ENCODE measurements at regions not wholly inside any gene's neighbourhood (a gene's known extent, or its start where the extent isn't known, plus 50 kb on each side); places are given as distances from the start of the nearest gene placed in this dataset.

DNA sequence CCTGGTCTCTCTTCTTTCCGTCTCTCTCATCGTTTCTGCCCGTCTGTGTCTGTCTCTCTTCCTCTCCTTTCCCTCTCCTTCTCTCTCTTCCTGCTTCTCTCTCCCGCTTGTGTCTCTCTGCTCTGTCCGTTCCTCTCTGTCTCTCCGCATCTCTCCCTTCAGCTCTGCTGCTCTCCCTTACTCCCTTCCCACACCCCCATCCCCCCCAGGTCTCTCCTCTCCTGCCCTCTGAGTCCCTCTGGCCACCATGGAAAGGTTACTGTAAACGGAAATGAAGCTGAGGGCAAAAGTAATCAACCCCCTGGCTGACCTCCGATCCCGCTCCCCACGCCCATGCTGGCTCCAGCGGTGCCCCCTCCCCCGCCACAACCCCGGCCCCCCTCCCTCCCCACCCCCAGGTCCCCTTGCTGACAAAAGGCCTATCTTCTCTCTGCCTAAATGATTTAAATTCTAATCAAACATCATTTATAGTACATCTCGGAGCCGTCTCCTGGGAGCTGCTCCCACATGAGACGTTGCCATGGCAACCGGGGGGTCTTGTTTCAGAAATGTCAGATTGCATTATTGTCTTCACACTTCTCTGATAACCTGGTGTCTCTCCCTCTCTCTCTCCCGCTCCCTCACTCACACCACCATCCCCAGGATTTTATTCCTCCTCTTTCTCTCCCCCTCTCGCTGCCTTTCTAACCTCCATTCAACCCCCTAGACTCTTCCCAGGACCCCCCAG, 203.8 kb downstream of the RBM19 start:
- TF ChIP-seq EZH2 (IDR thresholded peaks at IDR 0.05; ENCODE audit: borderline replicate concordance, low read length) (no peak), CTCF (IDR thresholded peaks at IDR 0.05; ENCODE audit: low read length) (no peak)
- Histone ChIP-seq H3K79me2 (ENCODE audit: insufficient read depth, low read length) (no peaks in the 10 kb centered on the region), H2AFZ (ENCODE audit: low read length) (no peak overlapping the region)

GRCh38 chr12:113759135-113759534, 207.0 kb downstream of the RBM19 start:
- H3K9ac ChIP-seq (ENCODE audit: low read length), result no peak overlapping the region
- TF ChIP-seq CTCF (IDR thresholded peaks at IDR 0.05; ENCODE audit: low read length), result no peak
- TF ChIP-seq EZH2 (IDR thresholded peaks at IDR 0.05; ENCODE audit: borderline replicate concordance, low read length), result no peak
- no peak overlapping the region for H2AFZ ChIP-seq (ENCODE audit: low read length)
- H3K4me1 ChIP-seq (ENCODE audit: insufficient read depth, low read length, severe bottlenecking), result no peaks in the 10 kb centered on the region
- no peaks in the 10 kb centered on the region for H3K36me3 ChIP-seq (ENCODE audit: insufficient read depth, low read length)
- H3K9me3 ChIP-seq (ENCODE audit: low read length), result no peaks in the 10 kb centered on the region
- no peak overlapping the region for H3K4me2 ChIP-seq (ENCODE audit: low read length)
- H3K9me2 ChIP-seq (ENCODE audit: low read depth, low read length), result no peaks in the 10 kb centered on the region
- H3F3A ChIP-seq (ENCODE audit: insufficient read depth, low read length), result no peaks in the 10 kb centered on the region
- H3K27ac ChIP-seq (ENCODE audit: low read depth, low read length, poor library complexity, severe bottlenecking), result no peak overlapping the region
- H3K27me3 ChIP-seq (ENCODE audit: insufficient read depth, low read length), result no peaks in the 10 kb centered on the region
- no peaks in the 10 kb centered on the region for H3K79me2 ChIP-seq (ENCODE audit: insufficient read depth, low read length)
- no peak overlapping the region for H3K4me3 ChIP-seq (ENCODE audit: low read depth, low read length, poor library complexity, severe bottlenecking)
- H4K20me1 ChIP-seq (ENCODE audit: insufficient read depth, low read length), result no peaks in the 10 kb centered on the region

More for the DNA sequence above, 203.8 kb downstream of the RBM19 start:
- Histone ChIP-seq H3K4me3 (ENCODE audit: low read depth, low read length, poor library complexity, severe bottlenecking) (no peak overlapping the region), H3K9me2 (ENCODE audit: low read depth, low read length) (no peaks in the 10 kb centered on the region), H3K4me2 (ENCODE audit: low read length) (no peak overlapping the region), H3F3A (ENCODE audit: insufficient read depth, low read length) (no peaks in the 10 kb centered on the region), H3K9ac (ENCODE audit: low read length) (no peak overlapping the region), H3K27me3 (ENCODE audit: insufficient read depth, low read length) (no peaks in the 10 kb centered on the region), H3K9me3 (ENCODE audit: low read length) (no peaks in the 10 kb centered on the region), H3K4me1 (ENCODE audit: insufficient read depth, low read length, severe bottlenecking) (no peaks in the 10 kb centered on the region), H3K36me3 (ENCODE audit: insufficient read depth, low read length) (no peaks in the 10 kb centered on the region), H3K27ac (ENCODE audit: low read depth, low read length, poor library complexity, severe bottlenecking) (no peak overlapping the region), H4K20me1 (ENCODE audit: insufficient read depth, low read length) (no peaks in the 10 kb centered on the region)

DNA sequence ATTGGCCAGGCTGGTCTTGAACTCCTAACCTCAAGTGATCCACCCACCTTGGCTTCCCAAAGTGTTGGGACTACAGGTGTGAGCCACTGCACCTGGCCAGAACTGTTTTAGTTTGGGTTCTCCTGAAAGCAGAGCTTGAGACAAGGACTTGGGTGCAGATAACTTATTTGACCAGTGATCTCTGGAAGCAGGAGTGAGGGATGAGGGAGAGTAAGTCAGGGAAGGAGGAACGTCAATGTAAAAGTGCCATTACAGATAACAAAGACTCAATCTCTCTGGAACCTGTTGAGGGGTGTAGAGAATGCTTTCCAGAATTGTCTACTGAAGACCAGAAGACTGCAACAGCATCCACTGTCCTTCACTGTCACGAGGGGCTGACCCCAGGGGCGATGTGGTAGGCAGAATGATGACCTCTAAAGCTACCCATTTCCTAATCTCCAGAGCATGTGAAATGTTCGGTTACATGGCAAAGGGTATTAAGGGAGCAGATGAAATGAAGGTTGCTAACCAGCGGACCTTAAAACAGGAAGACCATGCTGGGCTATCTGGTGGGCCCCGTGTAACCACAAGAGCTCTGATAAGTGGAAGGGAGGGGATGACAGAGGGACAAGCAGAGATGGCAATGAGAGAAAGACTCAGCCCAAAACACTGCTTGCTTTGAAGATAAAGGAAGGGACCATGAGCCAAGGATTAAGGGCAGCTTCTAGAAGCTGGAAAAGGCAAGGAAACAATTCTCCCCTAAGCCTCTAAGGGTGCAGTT, 207.8 kb downstream of the RBM19 start:
- H4K20me1 ChIP-seq (ENCODE audit: insufficient read depth, low read length), result no peaks in the 10 kb centered on the region
- H3K9ac ChIP-seq (ENCODE audit: low read length), result no peak overlapping the region
- H2AFZ ChIP-seq (ENCODE audit: low read length), result no peak overlapping the region
- no peaks in the 10 kb centered on the region for H3K79me2 ChIP-seq (ENCODE audit: insufficient read depth, low read length)
- H3F3A ChIP-seq (ENCODE audit: insufficient read depth, low read length), result no peaks in the 10 kb centered on the region
- H3K4me1 ChIP-seq (ENCODE audit: insufficient read depth, low read length, severe bottlenecking), result no peaks in the 10 kb centered on the region
- H3K4me2 ChIP-seq (ENCODE audit: low read length), result no peak overlapping the region
- H3K27me3 ChIP-seq (ENCODE audit: insufficient read depth, low read length), result no peaks in the 10 kb centered on the region
- no peaks in the 10 kb centered on the region for H3K9me3 ChIP-seq (ENCODE audit: low read length)
- H3K4me3 ChIP-seq (ENCODE audit: low read depth, low read length, poor library complexity, severe bottlenecking), result no peak overlapping the region
- TF ChIP-seq EZH2 (IDR thresholded peaks at IDR 0.05; ENCODE audit: borderline replicate concordance, low read length) (no peak), CTCF (IDR thresholded peaks at IDR 0.05; ENCODE audit: low read length) (no peak)
- no peak overlapping the region for H3K27ac ChIP-seq (ENCODE audit: low read depth, low read length, poor library complexity, severe bottlenecking)
- no peaks in the 10 kb centered on the region for H3K9me2 ChIP-seq (ENCODE audit: low read depth, low read length)
- no peaks in the 10 kb centered on the region for H3K36me3 ChIP-seq (ENCODE audit: insufficient read depth, low read length)
